Upper lobe of right lung (tissue), 1 donor: ENCODE measurements at regions not wholly inside any gene's neighbourhood (a gene's known extent, or its start where the extent isn't known, plus 50 kb on each side); places are given as distances from the start of the nearest gene placed in this dataset.

Experiments used
- ATAC-seq: fragments of 200-7000 bp; cut with Tn5 transposase; one replicate; pipeline ENCODE4 v1.9.1; 2020; ENCODE audit warnings: mild to moderate bottlenecking, moderate library complexity
- DNase-seq: peaks from one replicate; pipeline ENCODE4 v3.0.0-alpha.2; 2020
- H3K27ac ChIP-seq: fragments of 200-600 bp; one replicate; pipeline ENCODE4 v1.8.0; 2022
- H3K27me3 ChIP-seq: fragments of 200-600 bp; one replicate; pipeline ENCODE4 v1.8.0; 2022; ENCODE audit warnings: mild to moderate bottlenecking
- H3K36me3 ChIP-seq: fragments of 200-600 bp; one replicate; pipeline ENCODE4 v1.8.0; 2022
- H3K4me1 ChIP-seq: fragments of 200-600 bp; one replicate; pipeline ENCODE4 v1.8.0; 2022
- H3K4me3 ChIP-seq: fragments of 200-600 bp; one replicate; pipeline ENCODE4 v1.8.0; 2022; ENCODE audit warnings: mild to moderate bottlenecking
- H3K9me3 ChIP-seq: fragments of 200-600 bp; one replicate; pipeline ENCODE4 v1.8.0; 2022
- intact Hi-C: fragments of 100-400 bp; cut with DNase I; formaldehyde crosslinking; loops from one replicate; pipeline ENCODE4 v1.11.0; 2022
- TF ChIP-seq, protein P1 (sequence below): fragments of 200-600 bp; IDR thresholded peaks from one replicate; pipeline ENCODE4 v1.8.0; 2022; ENCODE audit warnings: antibody characterized with exemption
- donor health status: DM: no; HTN: yes; CAD: no; lungs with severe emphysema.

DNA sequence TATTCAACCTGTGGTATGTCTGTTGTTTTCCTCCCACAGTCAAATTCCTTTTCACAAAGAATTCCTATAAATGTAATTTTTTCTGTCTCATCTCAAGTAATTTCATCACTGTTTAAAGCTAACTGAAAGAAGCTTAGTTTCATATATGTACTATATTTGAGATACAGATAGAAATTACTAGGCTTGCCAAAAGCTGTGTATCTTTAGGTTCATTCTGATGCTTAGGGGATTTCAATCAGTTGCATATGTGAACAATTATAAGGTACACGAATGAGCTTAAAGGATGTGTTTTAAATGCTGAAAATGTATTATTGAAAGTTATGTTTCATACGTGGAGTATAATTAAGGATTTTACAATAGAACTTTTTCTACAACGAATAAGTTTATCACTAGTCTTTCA lies 59.2 kb upstream of the DSG1 start:
- Histone ChIP-seq H3K36me3 (no peaks in the 10 kb centered on the region), H3K4me1 (no peaks in the 10 kb centered on the region), H3K4me3 (no peak overlapping the region), H3K27ac (no peak overlapping the region), H3K27me3 (no peaks in the 10 kb centered on the region), H3K9me3 (no peaks in the 10 kb centered on the region)
- TF ChIP-seq, protein P1, sequence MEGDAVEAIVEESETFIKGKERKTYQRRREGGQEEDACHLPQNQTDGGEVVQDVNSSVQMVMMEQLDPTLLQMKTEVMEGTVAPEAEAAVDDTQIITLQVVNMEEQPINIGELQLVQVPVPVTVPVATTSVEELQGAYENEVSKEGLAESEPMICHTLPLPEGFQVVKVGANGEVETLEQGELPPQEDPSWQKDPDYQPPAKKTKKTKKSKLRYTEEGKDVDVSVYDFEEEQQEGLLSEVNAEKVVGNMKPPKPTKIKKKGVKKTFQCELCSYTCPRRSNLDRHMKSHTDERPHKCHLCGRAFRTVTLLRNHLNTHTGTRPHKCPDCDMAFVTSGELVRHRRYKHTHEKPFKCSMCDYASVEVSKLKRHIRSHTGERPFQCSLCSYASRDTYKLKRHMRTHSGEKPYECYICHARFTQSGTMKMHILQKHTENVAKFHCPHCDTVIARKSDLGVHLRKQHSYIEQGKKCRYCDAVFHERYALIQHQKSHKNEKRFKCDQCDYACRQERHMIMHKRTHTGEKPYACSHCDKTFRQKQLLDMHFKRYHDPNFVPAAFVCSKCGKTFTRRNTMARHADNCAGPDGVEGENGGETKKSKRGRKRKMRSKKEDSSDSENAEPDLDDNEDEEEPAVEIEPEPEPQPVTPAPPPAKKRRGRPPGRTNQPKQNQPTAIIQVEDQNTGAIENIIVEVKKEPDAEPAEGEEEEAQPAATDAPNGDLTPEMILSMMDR, result no peak
- DNase-seq (no peak), ATAC-seq (no peak)
- intact Hi-C loops, result no loop called here

- DNase-seq (no peak), ATAC-seq (peak; percentile 55)
- H3K27me3 ChIP-seq, result no peaks in the 10 kb centered on the region
- H3K4me3 ChIP-seq, result no peak overlapping the region
- intact Hi-C loops, result no loop called here
- no peak overlapping the region for H3K27ac ChIP-seq
- H3K4me1 ChIP-seq, result no peaks in the 10 kb centered on the region
- no peaks in the 10 kb centered on the region for H3K9me3 ChIP-seq
- no peaks in the 10 kb centered on the region for H3K36me3 ChIP-seq
- TF ChIP-seq, protein P1, result no peak
These were observed 56.0 kb upstream of the DSG1 start for GRCh38 chr18:31261792-31262582.

DNA sequence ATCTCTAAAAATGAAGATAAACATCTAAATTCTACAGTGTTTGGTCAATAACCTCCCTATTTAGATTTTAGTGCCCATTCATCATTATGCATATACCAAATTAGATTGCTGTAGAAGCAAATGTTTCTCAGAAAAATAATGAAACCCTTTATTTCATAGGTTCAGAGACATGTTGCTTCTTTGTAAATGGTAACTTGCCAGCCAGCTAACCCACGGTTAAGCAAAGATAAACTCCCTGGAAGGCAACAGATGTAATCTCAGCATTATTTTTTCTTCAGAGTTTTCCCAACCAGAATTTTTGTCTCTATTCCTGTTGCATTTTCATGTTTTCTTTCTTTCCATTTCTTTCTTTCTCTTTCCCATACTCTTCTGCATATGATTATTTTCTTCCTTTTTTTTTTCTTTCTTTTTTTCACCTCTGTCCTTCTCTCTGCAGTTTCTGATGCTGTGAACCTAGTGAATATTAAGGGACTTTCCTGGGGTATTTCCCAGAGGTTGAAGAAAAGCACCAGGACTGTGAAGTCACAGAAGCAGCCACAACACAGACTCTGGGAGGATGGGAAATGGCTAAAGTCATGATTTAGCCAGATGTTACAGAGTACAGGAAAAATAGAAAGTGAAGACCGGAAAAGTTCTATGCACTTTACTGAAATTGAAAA lies 50.0 kb upstream of the DSG1 start:
- Histone ChIP-seq H3K9me3 (no peaks in the 10 kb centered on the region), H3K27ac (no peak overlapping the region), H3K4me1 (no peaks in the 10 kb centered on the region), H3K27me3 (no peaks in the 10 kb centered on the region), H3K4me3 (no peak overlapping the region), H3K36me3 (no peaks in the 10 kb centered on the region)
- intact Hi-C loops, result no loop called here
- ATAC-seq (no peak), DNase-seq (no peak)
- TF ChIP-seq, protein P1, result no peak
